Astrocyte (in vitro differentiated cells and primary cell): ENCODE measurements at regions not wholly inside any gene's neighbourhood (a gene's known extent, or its start where the extent isn't known, plus 50 kb on each side); places are given as distances from the start of the nearest gene placed in this dataset.

Experiments
- CTCF ChIP-seq: IDR thresholded peaks from 2 replicates; pipeline ENCODE4 v1.5.1; 2011; ENCODE audit warnings: low read depth, mild to moderate bottlenecking, inconsistent platforms, low read length, moderate library complexity; ENCODE audit not compliant: insufficient read depth
- EZH2 ChIP-seq: IDR thresholded peaks from 2 replicates; pipeline ENCODE4 v1.6.1; 2012; ENCODE audit warnings: mild to moderate bottlenecking, low read length, inconsistent platforms; ENCODE audit not compliant: insufficient read depth

- TF ChIP-seq CTCF = no peak
- TF ChIP-seq EZH2 = no peak
Observed at GRCh38 chrX:131955099-131955777, 67.9 kb upstream of the STK26 start.
